Endothelial cell of umbilical vein (primary cell): ENCODE measurements at regions not wholly inside any gene's neighbourhood (a gene's known extent, or its start where the extent isn't known, plus 50 kb on each side); places are given as distances from the start of the nearest gene placed in this dataset.

Experiments
- BruUV-seq: library from RNA; stranded (reverse); fragments of 400-500 nt; replicated peaks from 2 replicates; lab custom pipeline; 2021; lab: Mats Ljungman, UMichigan
- CTCF ChIA-PET: fragments of 300-600, 350-600 bp; sonication (Branson Sonifier 250); formaldehyde crosslinking; loops from one replicate; lab custom pipeline; 2021; ENCODE audit warnings: antibody characterized with exemption, inconsistent platforms; lab: Charles Lee
- POLR2A ChIA-PET: fragments of 300-600, 350-600 bp; sonication (Branson Sonifier 250); formaldehyde crosslinking; loops from one replicate; lab custom pipeline; 2021; ENCODE audit warnings: antibody characterized with exemption, inconsistent platforms; lab: Charles Lee
- DNase-seq: peaks from one replicate; pipeline ENCODE4 v3.0.0-alpha.2; 2011; ENCODE audit warnings: low read depth, low spot score
- FAIRE-seq: peaks from 2 replicates; lab custom pipeline; 2011; peaks lifted over from hg19 to GRCh38; lab: Jason Lieb, UNC
- H2AFZ ChIP-seq: 2 replicates; pipeline ENCODE4 v1.6.0; 2012; ENCODE audit warnings: low read depth, low read length, control low read depth, inconsistent platforms
- H3K27ac ChIP-seq: 2 replicates; pipeline ENCODE4 v1.5.1; 2011; ENCODE audit warnings: low read depth, mild to moderate bottlenecking, control low read depth, low read length, moderate library complexity; ENCODE audit not compliant: insufficient read depth
- H3K27me3 ChIP-seq, 2 experiments: 2 replicates each; pipeline versions ENCODE4 v1.6.0 to v1.6.1; 2011; ENCODE audit warnings: low read length in 2 of 2, mixed read lengths in 1 of 2; ENCODE audit not compliant: control insufficient read depth in 2 of 2, insufficient read depth in 2 of 2
- H3K36me3 ChIP-seq, 2 experiments: 2 replicates in 1 of 2; 3 replicates in 1 of 2; pipeline ENCODE4 v1.5.1; 2011; ENCODE audit warnings: low read length in 2 of 2, mild to moderate bottlenecking in 1 of 2, moderate library complexity in 1 of 2; ENCODE audit not compliant: control insufficient read depth in 2 of 2, insufficient read depth in 2 of 2; ENCODE audit errors: extremely low read depth in 1 of 2
- H3K4me1 ChIP-seq: 3 replicates; pipeline ENCODE4 v1.5.1; 2011; ENCODE audit warnings: mild to moderate bottlenecking, low read length; ENCODE audit not compliant: control insufficient read depth, insufficient read depth; ENCODE audit errors: extremely low read depth
- H3K4me2 ChIP-seq: 2 replicates; pipeline ENCODE4 v1.6.1; 2011; ENCODE audit warnings: low read length, control low read depth, mixed read lengths; ENCODE audit not compliant: insufficient read depth
- H3K4me3 ChIP-seq, 3 experiments: fragments of 200-600 bp in 1 of 3; sonication (generic), shearing (Covaris generic) in 1 of 3; replicated peaks in 1 of 3; 2 replicates each; pipeline ENCODE4 v1.5.1; 2011 to 2016; ENCODE audit warnings: control low read depth in 3 of 3, low read length in 3 of 3, mild to moderate bottlenecking in 2 of 3, inconsistent platforms in 1 of 3, low read depth in 1 of 3, moderate library complexity in 1 of 3; ENCODE audit not compliant: insufficient read depth in 1 of 3
- H3K79me2 ChIP-seq: 2 replicates; pipeline ENCODE4 v1.6.0; 2012; ENCODE audit warnings: low read length, inconsistent platforms; ENCODE audit not compliant: control insufficient read depth, insufficient read depth
- H3K9ac ChIP-seq: replicated peaks from 2 replicates; pipeline ENCODE3; 2011; ENCODE audit warnings: low read length, control low read depth; ENCODE audit not compliant: insufficient read depth; ENCODE audit errors: extremely low read depth
- H3K9me1 ChIP-seq: replicated peaks from 3 replicates; pipeline ENCODE4 v1.6.0; 2011; ENCODE audit warnings: mild to moderate bottlenecking, low read length; ENCODE audit not compliant: control insufficient read depth, insufficient read depth; ENCODE audit errors: extremely low read depth
- H3K9me3 ChIP-seq: replicated peaks from 2 replicates; pipeline ENCODE4 v1.5.1; 2012; ENCODE audit warnings: low read length, inconsistent platforms; ENCODE audit not compliant: control insufficient read depth, insufficient read depth
- H4K20me1 ChIP-seq: replicated peaks from 2 replicates; pipeline ENCODE3; 2011; ENCODE audit warnings: mild to moderate bottlenecking, low read length; ENCODE audit not compliant: control insufficient read depth, insufficient read depth; ENCODE audit errors: extremely low read depth
- CTCF ChIP-seq, 2 donors: IDR thresholded peaks; 1 replicate in 1 of 2; 2 replicates in 1 of 2; pipeline ENCODE4 v1.5.1; 2011; ENCODE audit warnings: low read length in 2 of 2, mild to moderate bottlenecking in 2 of 2, moderate library complexity in 2 of 2, control low read depth in 1 of 2, inconsistent platforms in 1 of 2, low read depth in 1 of 2; ENCODE audit not compliant: insufficient read depth in 1 of 2; ENCODE audit errors: extremely low read depth in 1 of 2
- EZH2 ChIP-seq: IDR thresholded peaks from 2 replicates; pipeline ENCODE4 v1.6.1; 2012; ENCODE audit warnings: borderline replicate concordance, low read depth, mild to moderate bottlenecking, moderate library complexity, low read length, inconsistent platforms; ENCODE audit not compliant: severe bottlenecking
- FOS ChIP-seq: IDR thresholded peaks from 2 replicates; pipeline ENCODE4 v1.6.1; 2011; ENCODE audit warnings: mild to moderate bottlenecking, low read length, moderate library complexity, borderline replicate concordance; ENCODE audit not compliant: insufficient read depth
- GATA2 ChIP-seq: IDR thresholded peaks from 2 replicates; pipeline ENCODE4 v1.7.0; 2011; ENCODE audit warnings: low read depth, mild to moderate bottlenecking, moderate library complexity, mixed read lengths, low read length; ENCODE audit not compliant: insufficient read length, insufficient read depth
- JUN ChIP-seq: IDR thresholded peaks from 2 replicates; pipeline ENCODE4 v1.6.1; 2011; ENCODE audit warnings: borderline replicate concordance, low read depth; ENCODE audit not compliant: insufficient read length, insufficient read depth
- MAX ChIP-seq: IDR thresholded peaks from 2 replicates; pipeline ENCODE4 v1.6.1; 2011; ENCODE audit not compliant: insufficient read depth, insufficient read length
- MYC ChIP-seq: IDR thresholded peaks from one replicate; pipeline ENCODE4 v1.6.1; 2011; ENCODE audit warnings: mild to moderate bottlenecking, low read depth, low read length
- POLR2A ChIP-seq: IDR thresholded peaks from 2 replicates; pipeline ENCODE4 v1.6.1; 2012; ENCODE audit warnings: low read depth, mild to moderate bottlenecking, control low read depth, low read length
- POLR2AphosphoS5 ChIP-seq: IDR thresholded peaks from 2 replicates; pipeline ENCODE4 v1.6.1; 2012; ENCODE audit warnings: low read depth, mild to moderate bottlenecking, control low read depth, low read length, moderate library complexity; ENCODE audit not compliant: insufficient read depth
- dilution Hi-C: fragments of 300-500 bp; cut with MboI; formaldehyde crosslinking; loops from one replicate; pipeline ENCODE4 v1.15.0; 2019; ENCODE audit warnings: low sequenced_read_pairs; ENCODE audit not compliant: extremely low pct_ligation_motif_present
- intact Hi-C: fragments of 100-400 bp; cut with micrococcal nuclease; formaldehyde crosslinking; loops from one replicate; pipeline ENCODE4 v1.10.0; 2022

GRCh38 chr3:20870106-20870899 lies 684.3 kb upstream of the SGO1 start:
- Histone ChIP-seq H3K27ac (no peak overlapping the region), H3K27me3 (no peaks in the 10 kb centered on the region), H3K36me3 (no peaks in the 10 kb centered on the region), H3K9me3 (no peaks in the 10 kb centered on the region), H4K20me1 (no peaks in the 10 kb centered on the region), H3K4me2 (no peak overlapping the region), H3K79me2 (no peaks in the 10 kb centered on the region), H2AFZ (no peak overlapping the region), H3K4me1 (no peaks in the 10 kb centered on the region), H3K9me1 (no peaks in the 10 kb centered on the region), H3K4me3 (no peak overlapping the region), H3K9ac (no peak overlapping the region)
- DNase-seq (no peak), FAIRE-seq (no peak)
- CTCF ChIA-PET, result no interaction called here
- POLR2A ChIA-PET, result no interaction called here
- intact Hi-C loops (no loop called here), dilution Hi-C loops (no loop called here)
- TF ChIP-seq POLR2A (no peak), EZH2 (no peak), FOS (no peak), MYC (no peak), CTCF (IDR thresholded peaks at IDR 0.05; ENCODE audit: extremely low read depth in 1 of 2, insufficient read depth in 1 of 2, low read depth in 1 of 2, low read length in 2 of 2) (no peak), POLR2AphosphoS5 (no peak), MAX (no peak), JUN (no peak), GATA2 (no peak)
- no TSS peak for BruUV-seq
